Stomach (tissue), 4 donors: ENCODE measurements at regions not wholly inside any gene's neighbourhood (a gene's known extent, or its start where the extent isn't known, plus 50 kb on each side); places are given as distances from the start of the nearest gene placed in this dataset.

Experiments used
- CTCF ChIP-seq, 7 experiments: fragments of 450-650 bp in 4 of 7; fragments of 200-600 bp in 3 of 7; sonication (generic) in 3 of 7; IDR thresholded peaks; one replicate each; pipeline ENCODE4 v1.5.1; 2016 to 2019; ENCODE audit warnings: antibody characterized with exemption in 7 of 7, control low read depth in 2 of 7, mild to moderate bottlenecking in 1 of 7
- EP300 ChIP-seq: sonication (generic); formaldehyde crosslinking; IDR thresholded peaks from one replicate; pipeline ENCODE4 v1.6.1; 2017; ENCODE audit warnings: antibody characterized with exemption
- POLR2A ChIP-seq, 4 donors: fragments of 450-650 bp; IDR thresholded peaks; one replicate each; pipeline ENCODE4 v1.6.1; 2016; ENCODE audit warnings: antibody characterized with exemption in 4 of 4, control low read depth in 2 of 4, mild to moderate bottlenecking in 1 of 4, moderate library complexity in 1 of 4
- POLR2AphosphoS5 ChIP-seq, 3 donors: sonication (generic); formaldehyde crosslinking; IDR thresholded peaks; one replicate each; pipeline ENCODE4 v1.6.1; 2016; ENCODE audit warnings: antibody characterized with exemption in 3 of 3

- TF ChIP-seq POLR2A (IDR thresholded peaks at IDR 0.05) (no peak), EP300 (no peak), CTCF (IDR thresholded peaks at IDR 0.05) (no peak), POLR2AphosphoS5 (IDR thresholded peaks at IDR 0.05) (no peak)
Observed at GRCh38 chr9:90552317-90552716, 90.3 kb downstream of the DIRAS2 start.
